ENCODE measurements at regions not wholly inside any gene's neighbourhood (a gene's known extent, or its start where the extent isn't known, plus 50 kb on each side); places are given as distances from the start of the nearest gene placed in this dataset.

DNA sequence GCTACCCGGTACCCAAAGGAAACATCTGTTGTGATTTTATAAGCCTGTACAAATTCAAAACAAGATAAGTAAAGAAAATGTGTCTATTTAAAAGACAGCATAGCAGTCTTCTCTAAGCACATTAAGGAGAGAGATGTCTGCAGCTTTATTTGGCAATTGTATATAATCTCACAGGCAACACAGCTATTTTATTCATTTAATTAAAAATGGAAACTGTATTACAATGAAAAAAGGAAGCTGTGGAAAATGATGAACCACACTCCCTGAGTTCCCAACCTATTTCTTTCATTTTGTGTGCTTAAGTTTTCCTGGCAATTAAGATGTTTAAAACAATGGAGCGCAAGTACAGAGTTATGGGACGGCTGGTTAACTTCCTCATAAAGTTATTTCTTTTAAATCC lies 78.4 kb downstream of the CBLL2 start:
- no peak for DNase-seq (ENCODE audit: low spot score)
- intact Hi-C loops (cut with DNase I), result no loop called here
- H3K27me3 ChIP-seq (replicated peaks; ENCODE audit: insufficient read depth), result no peaks in the 10 kb centered on the region
- no peaks in the 10 kb centered on the region for H3K4me1 ChIP-seq (replicated peaks)
- no peak overlapping the region for H3K4me3 ChIP-seq
- no peaks in the 10 kb centered on the region for H3K36me3 ChIP-seq
- H3K27ac ChIP-seq, result no peak overlapping the region
- WGBS, result 26% methylated on average over 3 of the region's 3 CpGs
- TF ChIP-seq, protein P1, sequence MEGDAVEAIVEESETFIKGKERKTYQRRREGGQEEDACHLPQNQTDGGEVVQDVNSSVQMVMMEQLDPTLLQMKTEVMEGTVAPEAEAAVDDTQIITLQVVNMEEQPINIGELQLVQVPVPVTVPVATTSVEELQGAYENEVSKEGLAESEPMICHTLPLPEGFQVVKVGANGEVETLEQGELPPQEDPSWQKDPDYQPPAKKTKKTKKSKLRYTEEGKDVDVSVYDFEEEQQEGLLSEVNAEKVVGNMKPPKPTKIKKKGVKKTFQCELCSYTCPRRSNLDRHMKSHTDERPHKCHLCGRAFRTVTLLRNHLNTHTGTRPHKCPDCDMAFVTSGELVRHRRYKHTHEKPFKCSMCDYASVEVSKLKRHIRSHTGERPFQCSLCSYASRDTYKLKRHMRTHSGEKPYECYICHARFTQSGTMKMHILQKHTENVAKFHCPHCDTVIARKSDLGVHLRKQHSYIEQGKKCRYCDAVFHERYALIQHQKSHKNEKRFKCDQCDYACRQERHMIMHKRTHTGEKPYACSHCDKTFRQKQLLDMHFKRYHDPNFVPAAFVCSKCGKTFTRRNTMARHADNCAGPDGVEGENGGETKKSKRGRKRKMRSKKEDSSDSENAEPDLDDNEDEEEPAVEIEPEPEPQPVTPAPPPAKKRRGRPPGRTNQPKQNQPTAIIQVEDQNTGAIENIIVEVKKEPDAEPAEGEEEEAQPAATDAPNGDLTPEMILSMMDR (IDR thresholded peaks at IDR 0.05), result no peak
- TF ChIP-seq POLR2AphosphoS5 (IDR thresholded peaks at IDR 0.05) (no peak), POLR2A (IDR thresholded peaks at IDR 0.05) (no peak)
- no peaks in the 10 kb centered on the region for H3K9me3 ChIP-seq

DNA sequence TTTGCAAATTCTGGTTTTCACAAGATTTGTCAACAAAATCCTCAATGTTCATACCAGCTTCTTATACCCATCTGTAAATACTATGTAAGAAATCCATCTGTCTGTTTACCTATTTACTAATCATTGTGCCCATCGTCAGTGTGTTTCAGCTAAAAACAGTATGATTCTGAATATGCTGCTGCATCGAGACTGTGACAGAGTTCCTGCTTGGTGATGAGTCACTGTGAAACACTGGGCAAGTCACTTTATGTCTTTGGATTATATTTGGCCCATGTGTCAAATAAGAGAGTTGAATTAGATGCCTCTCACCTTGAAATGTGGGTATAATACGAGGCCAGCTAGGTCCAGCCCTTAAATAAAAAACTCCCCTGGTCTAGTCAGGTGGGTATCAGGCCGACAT lies 79.3 kb downstream of the CBLL2 start:
- Histone ChIP-seq H3K36me3 (no peaks in the 10 kb centered on the region), H3K4me3 (no peak overlapping the region), H3K27ac (no peak overlapping the region), H3K4me1 (replicated peaks) (no peaks in the 10 kb centered on the region), H3K9me3 (no peaks in the 10 kb centered on the region), H3K27me3 (replicated peaks; ENCODE audit: insufficient read depth) (no peaks in the 10 kb centered on the region)
- DNase-seq (ENCODE audit: low spot score), result no peak
- 87% methylated on average over 3 of the region's 4 CpGs for WGBS
- intact Hi-C loops (cut with DNase I), result no loop called here
- no peak for TF ChIP-seq POLR2A (IDR thresholded peaks at IDR 0.05)

DNA sequence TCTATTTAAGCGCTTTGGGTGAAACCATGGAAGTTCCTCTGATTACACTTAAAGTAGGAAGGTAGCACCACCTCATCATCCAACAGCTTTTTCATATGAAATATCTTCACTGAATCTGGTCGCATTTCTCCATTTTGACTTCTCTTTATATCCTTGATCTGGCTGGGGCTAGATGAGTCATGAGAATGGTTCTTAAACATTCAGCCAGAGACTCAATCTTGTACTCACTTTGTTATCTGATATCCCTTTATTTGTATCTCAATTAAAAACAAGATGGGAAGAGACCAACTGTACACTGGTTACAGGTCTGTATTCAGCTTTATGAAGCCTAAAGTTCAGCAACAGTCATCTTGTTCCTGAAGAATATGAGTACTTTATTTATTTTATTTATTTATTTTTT lies 84.9 kb downstream of the CBLL2 start:
- Histone ChIP-seq H3K9me3 (no peaks in the 10 kb centered on the region), H3K36me3 (no peaks in the 10 kb centered on the region), H3K27ac (no peak overlapping the region), H3K27me3 (replicated peaks; ENCODE audit: insufficient read depth) (no peaks in the 10 kb centered on the region), H3K4me1 (replicated peaks) (no peaks in the 10 kb centered on the region), H3K4me3 (no peak overlapping the region)
- intact Hi-C loops (cut with DNase I), result no loop called here
- DNase-seq (ENCODE audit: low spot score), result no peak
- TF ChIP-seq POLR2A (IDR thresholded peaks at IDR 0.05) (no peak), POLR2AphosphoS5 (IDR thresholded peaks at IDR 0.05) (no peak)
- TF ChIP-seq, protein P1 (IDR thresholded peaks at IDR 0.05), result no peak
- WGBS, result 93% methylated on average over 2 of the region's 2 CpGs

- Histone ChIP-seq H3K27ac (no peak overlapping the region), H3K4me3 (no peak overlapping the region), H3K9me3 (no peaks in the 10 kb centered on the region), H3K4me1 (replicated peaks) (no peaks in the 10 kb centered on the region), H3K27me3 (replicated peaks; ENCODE audit: insufficient read depth) (no peaks in the 10 kb centered on the region), H3K36me3 (no peaks in the 10 kb centered on the region)
- TF ChIP-seq POLR2AphosphoS5 (IDR thresholded peaks at IDR 0.05) (no peak), POLR2A (IDR thresholded peaks at IDR 0.05) (no peak)
- TF ChIP-seq, protein P1 (IDR thresholded peaks at IDR 0.05), result no peak
- WGBS, result 77% methylated on average over 3 of the region's 3 CpGs
- intact Hi-C loops (cut with DNase I), result no loop called here
- no peak for DNase-seq (ENCODE audit: low spot score)
Measured at GRCh38 chrX:22360129-22360528, 87.4 kb downstream of the CBLL2 start.

- no peaks in the 10 kb centered on the region for H3K36me3 ChIP-seq
- DNase-seq (ENCODE audit: low spot score), result no peak
- no peak overlapping the region for H3K4me3 ChIP-seq
- H3K9me3 ChIP-seq, result no peaks in the 10 kb centered on the region
- no peaks in the 10 kb centered on the region for H3K27me3 ChIP-seq (replicated peaks; ENCODE audit: insufficient read depth)
- intact Hi-C loops (cut with DNase I), result no loop called here
- TF ChIP-seq POLR2AphosphoS5 (IDR thresholded peaks at IDR 0.05) (no peak), POLR2A (IDR thresholded peaks at IDR 0.05) (no peak)
- TF ChIP-seq, protein P1 (IDR thresholded peaks at IDR 0.05), result no peak
- H3K4me1 ChIP-seq (replicated peaks), result no peaks in the 10 kb centered on the region
- 89% methylated on average over 3 of the region's 3 CpGs for WGBS
- H3K27ac ChIP-seq, result no peak overlapping the region
Measured at GRCh38 chrX:22365460-22365859, 92.7 kb downstream of the CBLL2 start.

Measured in prostate gland (tissue), 2 donors.